HepG2 (cell line): ENCODE measurements at regions not wholly inside any gene's neighbourhood (a gene's known extent, or its start where the extent isn't known, plus 50 kb on each side); places are given as distances from the start of the nearest gene placed in this dataset.

Experiments used
- DZIP1 ChIP-seq: sonication (generic); formaldehyde crosslinking; IDR thresholded peaks from 2 replicates; pipeline ENCODE4 v1.5.0; 2020; ENCODE audit warnings: mild to moderate bottlenecking, missing genetic modification reagents
- HHEX ChIP-seq: IDR thresholded peaks from 2 replicates; pipeline ENCODE4 v1.6.1; 2016; ENCODE audit warnings: control low read depth
- KLF11 ChIP-seq: IDR thresholded peaks from 2 replicates; pipeline ENCODE4 v1.6.1; 2016; ENCODE audit warnings: missing compliant biosample characterization
- MLLT10 ChIP-seq: sonication (generic); formaldehyde crosslinking; IDR thresholded peaks from 2 replicates; pipeline ENCODE4 v1.4.0; 2020; ENCODE audit warnings: missing genetic modification reagents
- MXD1 ChIP-seq: sonication (generic); formaldehyde crosslinking; IDR thresholded peaks from 2 replicates; pipeline ENCODE4 v1.4.0; 2020; ENCODE audit warnings: mild to moderate bottlenecking, missing genetic modification reagents
- RELA ChIP-seq: sonication (generic); formaldehyde crosslinking; IDR thresholded peaks from 2 replicates; pipeline ENCODE4 v1.4.0; 2020; ENCODE audit warnings: missing genetic modification reagents
- SAP130 ChIP-seq: IDR thresholded peaks from 2 replicates; pipeline ENCODE4 v1.6.1; 2016; ENCODE audit warnings: low read depth
- STAT5B ChIP-seq: sonication (generic); formaldehyde crosslinking; IDR thresholded peaks from 2 replicates; pipeline ENCODE4 v1.4.0; 2020; ENCODE audit warnings: missing genetic modification reagents
- THYN1 ChIP-seq: sonication (generic); formaldehyde crosslinking; IDR thresholded peaks from 2 replicates; pipeline ENCODE4 v1.8.1; 2023; ENCODE audit warnings: low read depth, mild to moderate bottlenecking, moderate library complexity, missing genetic modification reagents, borderline replicate concordance
- ZNF160 ChIP-seq: sonication (generic); formaldehyde crosslinking; IDR thresholded peaks from 2 replicates; pipeline ENCODE4 v1.8.0; 2022; ENCODE audit warnings: mild to moderate bottlenecking, inconsistent platforms, missing genetic modification reagents
- ZNF598 ChIP-seq: sonication (generic); formaldehyde crosslinking; IDR thresholded peaks from 2 replicates; pipeline ENCODE4 v1.5.1; 2020; ENCODE audit warnings: mild to moderate bottlenecking, missing genetic modification reagents, borderline replicate concordance
- ZNF644 ChIP-seq: IDR thresholded peaks from 2 replicates; pipeline ENCODE4 v1.6.1; 2016; ENCODE audit warnings: low read depth
- ZNF691 ChIP-seq: sonication (generic); formaldehyde crosslinking; IDR thresholded peaks from 2 replicates; pipeline ENCODE4 v1.4.0; 2020; ENCODE audit warnings: missing genetic modification reagents, low read depth, mild to moderate bottlenecking, borderline replicate concordance

GRCh38 chr2:152243761-152244640, 68.4 kb upstream of the STAM2 start (continued):
- no peak for TF ChIP-seq DZIP1
- TF ChIP-seq SAP130 (CRISPR knock-in tag): no peak
- no peak for TF ChIP-seq KLF11
- no peak for TF ChIP-seq ZNF691
- no peak for TF ChIP-seq ZNF598 (CRISPR knock-in tag)
- no peak for TF ChIP-seq HHEX (CRISPR knock-in tag)
- TF ChIP-seq STAT5B (CRISPR knock-in tag): no peak
- TF ChIP-seq MXD1 (CRISPR knock-in tag): no peak
- no peak for TF ChIP-seq ZNF160
- no peak for TF ChIP-seq MLLT10 (CRISPR knock-in tag)
- TF ChIP-seq ZNF644 (CRISPR knock-in tag): no peak
- TF ChIP-seq RELA: no peak
- no peak for TF ChIP-seq THYN1 (CRISPR knock-in tag)
